ENCODE measurements at regions not wholly inside any gene's neighbourhood (a gene's known extent, or its start where the extent isn't known, plus 50 kb on each side); places are given as distances from the start of the nearest gene placed in this dataset.

GRCh38 chr5:57817001-57817453 is 334.4 kb upstream of the ACTBL2 start:
- Histone ChIP-seq H3K4me3 (ENCODE audit: low read length in 2 of 2) (no peak overlapping the region), H3K4me1 (ENCODE audit: control insufficient read depth in 1 of 2, insufficient read depth in 2 of 2, low read length in 2 of 2) (peaks cover 0 to 8% of the 10 kb centered on the region in 2 donors), H3K27me3 (ENCODE audit: control insufficient read depth in 1 of 2, insufficient read depth in 2 of 2, low read length in 1 of 2) (no peaks in the 10 kb centered on the region), H3K36me3 (ENCODE audit: control insufficient read depth in 1 of 2, insufficient read depth in 2 of 2, low read length in 1 of 2) (no peaks in the 10 kb centered on the region), H3K27ac (ENCODE audit: low read depth in 1 of 2, low read length in 2 of 2) (no peak overlapping the region), H3K9me3 (ENCODE audit: control insufficient read depth, low read length) (no peaks in the 10 kb centered on the region)
- no peak for ATAC-seq (ENCODE audit: low FRiP score)
- WGBS, 2 donors: 20 to 33% methylated on average over 2 of the region's 2 CpGs
- intact Hi-C loops (cut with DNase I): no loop called here
- no peak for DNase-seq

GRCh38 chr5:57816108-57816507 is 333.5 kb upstream of the ACTBL2 start:
- Histone ChIP-seq H3K27me3 (ENCODE audit: control insufficient read depth in 1 of 2, insufficient read depth in 2 of 2, low read length in 1 of 2) (no peaks in the 10 kb centered on the region), H3K4me3 (ENCODE audit: low read length in 2 of 2) (no peak overlapping the region), H3K36me3 (ENCODE audit: control insufficient read depth in 1 of 2, insufficient read depth in 2 of 2, low read length in 1 of 2) (no peaks in the 10 kb centered on the region), H3K4me1 (ENCODE audit: control insufficient read depth in 1 of 2, insufficient read depth in 2 of 2, low read length in 2 of 2) (peaks cover 0 to 8% of the 10 kb centered on the region in 2 donors), H3K9me3 (ENCODE audit: control insufficient read depth, low read length) (no peaks in the 10 kb centered on the region), H3K27ac (ENCODE audit: low read depth in 1 of 2, low read length in 2 of 2) (no peak overlapping the region)
- intact Hi-C loops (cut with DNase I): no loop called here
- ATAC-seq (ENCODE audit: low FRiP score): no peak
- no peak for DNase-seq

GRCh38 chr5:57805732-57806131 is 323.1 kb upstream of the ACTBL2 start:
- Histone ChIP-seq H3K36me3 (ENCODE audit: control insufficient read depth in 1 of 2, insufficient read depth in 2 of 2, low read length in 1 of 2) (no peaks in the 10 kb centered on the region), H3K27ac (ENCODE audit: low read depth in 1 of 2, low read length in 2 of 2) (no peak overlapping the region), H3K27me3 (ENCODE audit: control insufficient read depth in 1 of 2, insufficient read depth in 2 of 2, low read length in 1 of 2) (no peaks in the 10 kb centered on the region), H3K4me3 (ENCODE audit: low read length in 2 of 2) (no peak overlapping the region), H3K9me3 (ENCODE audit: control insufficient read depth, low read length) (no peaks in the 10 kb centered on the region), H3K4me1 (ENCODE audit: control insufficient read depth in 1 of 2, insufficient read depth in 2 of 2, low read length in 2 of 2) (peaks cover 3 to 6% of the 10 kb centered on the region in 2 donors)
- intact Hi-C loops (cut with DNase I): no loop called here
- 96 to 99% methylated on average over 1 of the region's 1 CpG for WGBS, 2 donors
- no peak for ATAC-seq (ENCODE audit: low FRiP score)
- no peak for DNase-seq

GRCh38 chr5:57805170-57805569 is 322.6 kb upstream of the ACTBL2 start:
- Histone ChIP-seq H3K4me1 (ENCODE audit: control insufficient read depth in 1 of 2, insufficient read depth in 2 of 2, low read length in 2 of 2) (peaks cover 3 to 6% of the 10 kb centered on the region in 2 donors), H3K4me3 (ENCODE audit: low read length in 2 of 2) (no peak overlapping the region), H3K27me3 (ENCODE audit: control insufficient read depth in 1 of 2, insufficient read depth in 2 of 2, low read length in 1 of 2) (no peaks in the 10 kb centered on the region), H3K9me3 (ENCODE audit: control insufficient read depth, low read length) (no peaks in the 10 kb centered on the region), H3K27ac (ENCODE audit: low read depth in 1 of 2, low read length in 2 of 2) (no peak overlapping the region), H3K36me3 (ENCODE audit: control insufficient read depth in 1 of 2, insufficient read depth in 2 of 2, low read length in 1 of 2) (no peaks in the 10 kb centered on the region)
- DNase-seq (no peak), ATAC-seq (ENCODE audit: low FRiP score) (no peak)
- intact Hi-C loops (cut with DNase I): no loop called here

- Histone ChIP-seq H3K27me3 (ENCODE audit: control insufficient read depth in 1 of 2, insufficient read depth in 2 of 2, low read length in 1 of 2) (no peaks in the 10 kb centered on the region), H3K36me3 (ENCODE audit: control insufficient read depth in 1 of 2, insufficient read depth in 2 of 2, low read length in 1 of 2) (no peaks in the 10 kb centered on the region), H3K4me1 (ENCODE audit: control insufficient read depth in 1 of 2, insufficient read depth in 2 of 2, low read length in 2 of 2) (peaks cover 3 to 6% of the 10 kb centered on the region in 2 donors), H3K4me3 (ENCODE audit: low read length in 2 of 2) (no peak overlapping the region), H3K9me3 (ENCODE audit: control insufficient read depth, low read length) (no peaks in the 10 kb centered on the region), H3K27ac (ENCODE audit: low read depth in 1 of 2, low read length in 2 of 2) (no peak overlapping the region)
- WGBS, 2 donors: 62 to 69% methylated on average over 1 of the region's 1 CpG
- DNase-seq (no peak), ATAC-seq (ENCODE audit: low FRiP score) (no peak)
- intact Hi-C loops (cut with DNase I): no loop called here
Measured at GRCh38 chr5:57804505-57804904, 321.9 kb upstream of the ACTBL2 start.

GRCh38 chr5:57804007-57804444 is 321.4 kb upstream of the ACTBL2 start:
- H3K27ac ChIP-seq (ENCODE audit: low read depth in 1 of 2, low read length in 2 of 2): no peak overlapping the region
- WGBS, 2 donors: 5 to 11% methylated on average over 2 of the region's 2 CpGs
- ATAC-seq (ENCODE audit: low FRiP score): no peak

GRCh38 chr5:57802131-57802530 is 319.5 kb upstream of the ACTBL2 start:
- Histone ChIP-seq H3K4me3 (ENCODE audit: low read length in 2 of 2) (no peak overlapping the region), H3K27me3 (ENCODE audit: control insufficient read depth in 1 of 2, insufficient read depth in 2 of 2, low read length in 1 of 2) (no peaks in the 10 kb centered on the region), H3K27ac (ENCODE audit: low read depth in 1 of 2, low read length in 2 of 2) (no peak overlapping the region), H3K36me3 (ENCODE audit: control insufficient read depth in 1 of 2, insufficient read depth in 2 of 2, low read length in 1 of 2) (no peaks in the 10 kb centered on the region), H3K9me3 (ENCODE audit: control insufficient read depth, low read length) (no peaks in the 10 kb centered on the region), H3K4me1 (ENCODE audit: control insufficient read depth in 1 of 2, insufficient read depth in 2 of 2, low read length in 2 of 2) (peaks cover 3 to 6% of the 10 kb centered on the region in 2 donors)
- ATAC-seq (ENCODE audit: low FRiP score) (no peak), DNase-seq (no peak)
- intact Hi-C loops (cut with DNase I): no loop called here
- WGBS, 2 donors: 40 to 43% methylated on average over 3 of the region's 3 CpGs

More at GRCh38 chr5:57804007-57804444, 321.4 kb upstream of the ACTBL2 start:
- no peak for DNase-seq
- Histone ChIP-seq H3K27me3 (ENCODE audit: control insufficient read depth in 1 of 2, insufficient read depth in 2 of 2, low read length in 1 of 2) (no peaks in the 10 kb centered on the region), H3K36me3 (ENCODE audit: control insufficient read depth in 1 of 2, insufficient read depth in 2 of 2, low read length in 1 of 2) (no peaks in the 10 kb centered on the region), H3K4me3 (ENCODE audit: low read length in 2 of 2) (no peak overlapping the region), H3K4me1 (ENCODE audit: control insufficient read depth in 1 of 2, insufficient read depth in 2 of 2, low read length in 2 of 2) (peaks cover 3 to 6% of the 10 kb centered on the region in 2 donors), H3K9me3 (ENCODE audit: control insufficient read depth, low read length) (no peaks in the 10 kb centered on the region)
- intact Hi-C loops (cut with DNase I): no loop called here

GRCh38 chr5:57795203-57795602 is 312.6 kb upstream of the ACTBL2 start:
- intact Hi-C loops (cut with DNase I): no loop called here
- no peak for DNase-seq
- no peaks in the 10 kb centered on the region for H3K27me3 ChIP-seq (ENCODE audit: control insufficient read depth in 1 of 2, insufficient read depth in 2 of 2, low read length in 1 of 2)
- no peak overlapping the region for H3K4me3 ChIP-seq (ENCODE audit: low read length in 2 of 2)
- no peaks in the 10 kb centered on the region for H3K9me3 ChIP-seq (ENCODE audit: control insufficient read depth, low read length)
- H3K4me1 ChIP-seq (ENCODE audit: control insufficient read depth in 1 of 2, insufficient read depth in 2 of 2, low read length in 2 of 2): no peaks in the 10 kb centered on the region
- ATAC-seq (ENCODE audit: low FRiP score): no peak
- H3K27ac ChIP-seq (ENCODE audit: low read depth in 1 of 2, low read length in 2 of 2): no peak overlapping the region
- H3K36me3 ChIP-seq (ENCODE audit: control insufficient read depth in 1 of 2, insufficient read depth in 2 of 2, low read length in 1 of 2): no peaks in the 10 kb centered on the region
- 94 to 98% methylated on average over 1 of the region's 1 CpG for WGBS, 2 donors

- intact Hi-C loops (cut with DNase I): no loop called here
- no peak for DNase-seq
- Histone ChIP-seq H3K4me1 (ENCODE audit: control insufficient read depth in 1 of 2, insufficient read depth in 2 of 2, low read length in 2 of 2) (no peaks in the 10 kb centered on the region), H3K27ac (ENCODE audit: low read depth in 1 of 2, low read length in 2 of 2) (no peak overlapping the region), H3K9me3 (ENCODE audit: control insufficient read depth, low read length) (no peaks in the 10 kb centered on the region), H3K27me3 (ENCODE audit: control insufficient read depth in 1 of 2, insufficient read depth in 2 of 2, low read length in 1 of 2) (no peaks in the 10 kb centered on the region), H3K4me3 (ENCODE audit: low read length in 2 of 2) (no peak overlapping the region), H3K36me3 (ENCODE audit: control insufficient read depth in 1 of 2, insufficient read depth in 2 of 2, low read length in 1 of 2) (no peaks in the 10 kb centered on the region)
- WGBS, 2 donors: 89 to 96% methylated on average over 1 of the region's 1 CpG
- no peak for ATAC-seq (ENCODE audit: low FRiP score)
Measured at GRCh38 chr5:57791875-57792274, 309.3 kb upstream of the ACTBL2 start.

Data from aorta (tissue), 5 donors.